Uterus (tissue), 2 donors: ENCODE measurements at regions not wholly inside any gene's neighbourhood (a gene's known extent, or its start where the extent isn't known, plus 50 kb on each side); places are given as distances from the start of the nearest gene placed in this dataset.
"Not testable (repeated sequence)": the region's sequence is repeated elsewhere in the genome, so short reads cannot be mapped to it uniquely, and the experiment has no call there.

Experiments
- POLR2A ChIP-seq, 2 donors: fragments of 450-650 bp; IDR thresholded peaks; one replicate each; pipeline ENCODE4 v1.6.1; 2016; ENCODE audit warnings: antibody characterized with exemption in 2 of 2, mild to moderate bottlenecking in 1 of 2, moderate library complexity in 1 of 2
- TF ChIP-seq, protein P1 (sequence below), 4 experiments: fragments of 200-600 bp in 2 of 4; fragments of 450-650 bp in 2 of 4; sonication (generic) in 2 of 4; IDR thresholded peaks; one replicate each; pipeline ENCODE4 v1.5.1; 2016 to 2019; ENCODE audit warnings: antibody characterized with exemption in 4 of 4, mild to moderate bottlenecking in 2 of 4, moderate library complexity in 1 of 4

DNA sequence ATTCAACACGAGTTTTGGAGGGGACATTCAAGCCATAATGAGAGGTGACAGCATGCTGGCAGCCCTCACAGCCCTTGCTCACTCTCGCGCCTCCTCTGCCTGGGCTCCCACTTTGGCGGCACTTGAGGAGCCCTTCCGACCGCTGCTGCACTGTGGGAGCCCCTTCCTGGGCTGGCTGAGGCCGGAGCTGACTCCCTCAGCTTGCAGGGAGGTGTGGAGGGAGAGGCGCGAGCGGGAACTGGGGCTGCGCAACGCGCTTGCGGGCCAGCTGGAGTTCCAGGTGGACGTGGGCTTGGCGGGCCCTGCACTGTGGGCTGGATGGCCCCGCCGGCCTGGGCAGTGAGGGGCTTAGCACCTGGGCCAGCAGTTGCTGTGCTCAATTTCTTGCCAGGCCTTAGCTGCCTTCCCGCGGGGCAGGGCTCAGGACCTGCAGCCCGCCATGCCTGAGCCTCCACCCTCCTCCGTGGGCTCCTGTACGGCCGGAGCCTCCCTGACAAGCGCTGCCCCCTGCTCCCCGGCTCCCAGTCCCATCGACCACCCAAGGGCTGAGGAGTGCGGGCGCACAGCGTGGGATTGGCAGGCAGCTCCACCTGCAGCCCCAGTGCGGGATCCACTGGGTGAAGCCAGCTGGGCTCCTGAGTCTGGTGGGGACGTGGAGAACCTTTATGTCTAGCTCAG is 123.3 kb downstream of the EFNB1 start:
- TF ChIP-seq, protein P1, sequence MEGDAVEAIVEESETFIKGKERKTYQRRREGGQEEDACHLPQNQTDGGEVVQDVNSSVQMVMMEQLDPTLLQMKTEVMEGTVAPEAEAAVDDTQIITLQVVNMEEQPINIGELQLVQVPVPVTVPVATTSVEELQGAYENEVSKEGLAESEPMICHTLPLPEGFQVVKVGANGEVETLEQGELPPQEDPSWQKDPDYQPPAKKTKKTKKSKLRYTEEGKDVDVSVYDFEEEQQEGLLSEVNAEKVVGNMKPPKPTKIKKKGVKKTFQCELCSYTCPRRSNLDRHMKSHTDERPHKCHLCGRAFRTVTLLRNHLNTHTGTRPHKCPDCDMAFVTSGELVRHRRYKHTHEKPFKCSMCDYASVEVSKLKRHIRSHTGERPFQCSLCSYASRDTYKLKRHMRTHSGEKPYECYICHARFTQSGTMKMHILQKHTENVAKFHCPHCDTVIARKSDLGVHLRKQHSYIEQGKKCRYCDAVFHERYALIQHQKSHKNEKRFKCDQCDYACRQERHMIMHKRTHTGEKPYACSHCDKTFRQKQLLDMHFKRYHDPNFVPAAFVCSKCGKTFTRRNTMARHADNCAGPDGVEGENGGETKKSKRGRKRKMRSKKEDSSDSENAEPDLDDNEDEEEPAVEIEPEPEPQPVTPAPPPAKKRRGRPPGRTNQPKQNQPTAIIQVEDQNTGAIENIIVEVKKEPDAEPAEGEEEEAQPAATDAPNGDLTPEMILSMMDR (IDR thresholded peaks at IDR 0.05): not testable (repeated sequence)
- not testable (repeated sequence) for TF ChIP-seq POLR2A (IDR thresholded peaks at IDR 0.05)
